K562 (cell line): ENCODE measurements at regions not wholly inside any gene's neighbourhood (a gene's known extent, or its start where the extent isn't known, plus 50 kb on each side); places are given as distances from the start of the nearest gene placed in this dataset.

Experiments
- ATAC-seq: fragments of 200-7000 bp; cut with Tn5 transposase; 3 replicates; pipeline ENCODE4 v1.9.1; 2020; ENCODE audit warnings: moderate library complexity
- BruUV-seq: library from RNA; stranded (reverse); fragments of 400-500 nt; replicated peaks from 2 replicates; lab custom pipeline; 2021; lab: Mats Ljungman, UMichigan
- CTCF ChIA-PET: fragments of 300-600 bp; formaldehyde crosslinking; extraction: SDS; loops from one replicate; lab custom pipeline; 2021; ENCODE audit warnings: low intra/inter-chr PET ratio; lab: Yijun Ruan, JAX
- POLR2A ChIA-PET: fragments of 300-600, 350-650 bp; sonication (Branson Sonifier 250); formaldehyde crosslinking; extraction: SDS; loops from one replicate; lab custom pipeline; 2021; ENCODE audit warnings: antibody characterized with exemption, inconsistent platforms; lab: Yijun Ruan, JAX
- DNase-seq, 4 experiments: peaks; one replicate each; pipeline versions ENCODE4 v3.0.0 to v3.0.0-alpha.2; 2011 to 2018; ENCODE audit warnings: low spot score in 3 of 4, mixed read lengths in 3 of 4; ENCODE audit errors: extremely low read depth in 1 of 4
- FAIRE-seq: peaks from 2 replicates; lab custom pipeline; 2011; peaks lifted over from hg19 to GRCh38; lab: Jason Lieb, UNC
- H2AFZ ChIP-seq: 2 replicates; pipeline ENCODE4 v1.6.0; 2011; ENCODE audit warnings: low read depth, low read length, control low read depth, inconsistent platforms
- H3K27ac ChIP-seq: fragments of 200-600 bp; 3 replicates; pipeline ENCODE4 v1.8.0; 2011; ENCODE audit warnings: low read depth, mild to moderate bottlenecking, control low read depth, inconsistent platforms, low read length, moderate library complexity, mixed read lengths; ENCODE audit errors: extremely low read depth
- H3K27me3 ChIP-seq, 2 experiments: fragments of 300-600 bp in 1 of 2; 2 replicates in 1 of 2; 3 replicates in 1 of 2; pipeline versions ENCODE4 v1.6.0 to v1.8.0; 2011; ENCODE audit warnings: inconsistent platforms in 2 of 2, low read length in 2 of 2, mild to moderate bottlenecking in 1 of 2, mixed read lengths in 1 of 2, moderate library complexity in 1 of 2; ENCODE audit not compliant: control insufficient read depth in 2 of 2, insufficient read depth in 2 of 2
- H3K36me3 ChIP-seq: fragments of 300-600 bp; 3 replicates; pipeline ENCODE4 v1.8.0; 2011; ENCODE audit warnings: mild to moderate bottlenecking, low read length, inconsistent platforms; ENCODE audit not compliant: control insufficient read depth, insufficient read depth
- H3K4me1 ChIP-seq, 2 experiments: fragments of 200-600 bp in 1 of 2; replicated peaks in 1 of 2; 2 replicates in 1 of 2; 3 replicates in 1 of 2; pipeline versions ENCODE4 v1.5.1 to v1.8.0; 2011; ENCODE audit warnings: inconsistent platforms in 2 of 2, low read length in 2 of 2, mild to moderate bottlenecking in 1 of 2, mixed read lengths in 1 of 2, moderate library complexity in 1 of 2; ENCODE audit not compliant: control insufficient read depth in 2 of 2, insufficient read depth in 2 of 2
- H3K4me2 ChIP-seq: 2 replicates; pipeline ENCODE4 v1.6.1; 2011; ENCODE audit warnings: low read length, control low read depth, inconsistent platforms, mixed read lengths; ENCODE audit not compliant: insufficient read depth
- H3K4me3 ChIP-seq: fragments of 200-600 bp; sonication (generic), shearing (Covaris generic); 2 replicates; pipeline ENCODE4 v1.5.1; 2016; ENCODE audit warnings: control low read depth, inconsistent platforms
- H3K79me2 ChIP-seq: fragments of 200-600 bp; 3 replicates; pipeline ENCODE4 v1.8.0; 2011; ENCODE audit warnings: low read length, inconsistent platforms; ENCODE audit not compliant: control insufficient read depth, insufficient read depth
- H3K9ac ChIP-seq, 2 experiments: 2 replicates each; pipeline versions ENCODE4 v1.6.0 to v1.6.1; 2011; ENCODE audit warnings: low read depth in 2 of 2, low read length in 2 of 2, control low read depth in 1 of 2, inconsistent platforms in 1 of 2, mild to moderate bottlenecking in 1 of 2, mixed read lengths in 1 of 2; ENCODE audit not compliant: insufficient read depth in 1 of 2
- H3K9me1 ChIP-seq: one replicate; pipeline ENCODE4 v1.6.0; 2011; ENCODE audit warnings: inconsistent platforms, mild to moderate bottlenecking, low read length, moderate library complexity; ENCODE audit not compliant: control insufficient read depth, insufficient read depth
- H3K9me3 ChIP-seq: replicated peaks from 2 replicates; pipeline ENCODE4 v1.5.1; 2011; ENCODE audit warnings: low read depth, low read length, inconsistent platforms; ENCODE audit not compliant: control insufficient read depth, insufficient read depth
- H4K20me1 ChIP-seq: replicated peaks from 2 replicates; pipeline ENCODE4 v1.6.1; 2011; ENCODE audit warnings: low read length, inconsistent platforms, mixed read lengths; ENCODE audit not compliant: control insufficient read depth, insufficient read depth
- ARNT ChIP-seq, 2 experiments: fragments of 450-650 bp; IDR thresholded peaks; 2 replicates each; pipeline ENCODE4 v1.6.1; 2016; ENCODE audit warnings: mild to moderate bottlenecking in 1 of 2
- CEBPG ChIP-seq, 3 experiments: fragments of 200-800 bp in 1 of 3; sonication (Bioruptor generic) in 1 of 3; sonication (generic) in 1 of 3; formaldehyde crosslinking in 1 of 3; IDR thresholded peaks in 2 of 3; conservative IDR thresholded peaks in 1 of 3; 2 replicates each; pipeline versions ENCODE4 v1.6.1 to v1.8.0; 2016 to 2022; ENCODE audit warnings: missing compliant biosample characterization in 2 of 3, missing genetic modification characterization in 2 of 3, mild to moderate bottlenecking in 1 of 3, missing genetic modification reagents in 1 of 3
- CHCHD3 ChIP-seq: fragments of 250-450 bp; sonication (Bioruptor Pico); IDR thresholded peaks from 2 replicates; pipeline ENCODE4 v2.1.2; 2022; ENCODE audit warnings: mild to moderate bottlenecking
- FOXK1 ChIP-seq: sonication (generic); formaldehyde crosslinking; IDR thresholded peaks from 2 replicates; pipeline ENCODE4 v1.8.0; 2022; ENCODE audit warnings: missing genetic modification reagents, mild to moderate bottlenecking, borderline replicate concordance
- HNRNPUL1 ChIP-seq: fragments of 200-400 bp; formaldehyde crosslinking; IDR thresholded peaks from 2 replicates; pipeline ENCODE4 v1.6.1; 2017; ENCODE audit warnings: low read length
- KDM5B ChIP-seq: fragments of 200-600 bp; sonication (generic); IDR thresholded peaks from 2 replicates; pipeline ENCODE4 v1.6.1; 2012; ENCODE audit warnings: low read depth, mild to moderate bottlenecking, moderate library complexity, low read length, control low read depth, inconsistent platforms; ENCODE audit not compliant: insufficient replicate concordance
- MTA3 ChIP-seq: fragments of 450-650 bp; formaldehyde crosslinking; IDR thresholded peaks from 2 replicates; pipeline ENCODE4 v1.6.1; 2017; ENCODE audit warnings: mild to moderate bottlenecking, borderline replicate concordance
- SLC30A9 ChIP-seq: fragments of 250-450 bp; sonication (Bioruptor Pico); IDR thresholded peaks from 2 replicates; pipeline ENCODE4 v1.8.0; 2022; ENCODE audit warnings: mild to moderate bottlenecking, moderate library complexity
- ZNF431 ChIP-seq: sonication (generic); formaldehyde crosslinking; IDR thresholded peaks from 2 replicates; pipeline ENCODE4 v1.8.0; 2022; ENCODE audit warnings: mild to moderate bottlenecking, missing genetic modification reagents
- ZNF778 ChIP-seq: fragments of 450-650 bp; formaldehyde crosslinking; IDR thresholded peaks from 2 replicates; pipeline ENCODE4 v1.4.0; 2020; ENCODE audit warnings: mild to moderate bottlenecking, moderate library complexity
- ZNF785 ChIP-seq: fragments of 250-450 bp; sonication (Bioruptor Pico); IDR thresholded peaks from 2 replicates; pipeline ENCODE4 v1.4.0; 2020; ENCODE audit warnings: mild to moderate bottlenecking
- WGBS: fragments of 100-300 bp; shearing (Covaris generic); methylation state at CpG from one replicate; pipeline ENCODE4 v1.1.6; 2016; ENCODE audit warnings: low coverage, mixed read lengths; ENCODE audit not compliant: insufficient coverage; ENCODE audit errors: missing lambda C conversion rate; 5-methylcytosine and 5-hydroxymethylcytosine counted together
- in situ Hi-C: fragments of 300-500 bp; cut with MboI; formaldehyde crosslinking; loops from 4 replicates; pipeline ENCODE4 v1.15.0; 2018; ENCODE audit warnings: inconsistent platforms, mixed read lengths
- intact Hi-C: fragments of 100-400 bp; cut with micrococcal nuclease; formaldehyde crosslinking; loops from 2 replicates; pipeline ENCODE4 v1.14.2; 2022
- TF ChIP-seq, protein P1 (sequence below), 2 experiments: fragments of 450-650 bp in 1 of 2; IDR thresholded peaks; 2 replicates each; pipeline ENCODE4 v1.6.1; 2011 to 2017; ENCODE audit warnings: low read depth in 2 of 2, antibody characterized with exemption in 1 of 2, borderline replicate concordance in 1 of 2, low read length in 1 of 2, mild to moderate bottlenecking in 1 of 2, mixed read lengths in 1 of 2; ENCODE audit not compliant: control insufficient read depth in 1 of 2
- TF ChIP-seq, protein P2 (sequence below): fragments of 250-450 bp; sonication (Bioruptor Pico); IDR thresholded peaks from 2 replicates; pipeline ENCODE4 v1.4.0; 2020; ENCODE audit warnings: mild to moderate bottlenecking, moderate library complexity, borderline replicate concordance
- TF ChIP-seq, protein P3 (sequence below): fragments of 450-650 bp; formaldehyde crosslinking; conservative IDR thresholded peaks from 2 replicates; pipeline ENCODE4 v1.4.0; 2022; ENCODE audit warnings: mild to moderate bottlenecking, missing genetic modification characterization

DNA sequence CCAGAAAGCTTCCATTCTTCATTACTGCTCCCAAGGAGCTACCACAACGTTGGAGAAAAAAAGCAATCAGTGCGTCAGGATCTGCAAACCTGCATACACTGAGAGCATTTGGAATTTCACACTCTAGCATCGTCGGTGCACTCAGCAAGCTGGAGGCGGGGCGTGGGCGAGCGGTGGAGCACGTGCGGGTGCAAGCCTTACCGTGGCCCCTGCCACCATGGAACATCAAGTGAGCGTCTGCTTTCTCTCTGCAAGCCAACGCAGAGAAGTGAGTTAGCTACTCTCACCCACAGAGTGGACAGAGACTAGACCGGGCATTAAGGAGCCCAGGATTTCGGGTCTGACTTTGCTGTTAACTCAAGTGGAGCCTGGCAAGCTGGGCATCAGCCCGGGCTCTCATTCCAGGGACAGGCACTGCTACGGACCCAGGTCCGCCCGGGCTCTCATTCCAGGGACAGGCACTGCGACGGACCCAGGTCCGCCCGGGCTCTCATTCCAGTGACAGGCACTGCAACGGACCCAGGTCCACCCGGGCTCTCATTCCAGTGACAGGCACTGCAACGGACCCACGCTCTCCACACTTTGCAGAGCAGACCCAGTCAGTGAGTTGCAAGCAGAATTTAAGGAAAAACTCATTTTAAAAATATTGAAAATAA is 124.1 kb upstream of the SPACA7 start:
- H3K9ac ChIP-seq, result no peak overlapping the region
- H3K9me1 ChIP-seq, result no peaks in the 10 kb centered on the region
- FAIRE-seq (no peak), ATAC-seq (no peak), DNase-seq (no peak)
- H2AFZ ChIP-seq, result no peak overlapping the region
- ChIA-PET POLR2A (no interaction called here), CTCF (no interaction called here)
- intact Hi-C loops (no loop called here), in situ Hi-C loops (no loop called here)
- no peak overlapping the region for H3K4me2 ChIP-seq
- no peaks in the 10 kb centered on the region for H3K9me3 ChIP-seq
- no peaks in the 10 kb centered on the region for H3K36me3 ChIP-seq
- no peaks in the 10 kb centered on the region for H4K20me1 ChIP-seq
- H3K4me1 ChIP-seq, result no peaks in the 10 kb centered on the region
- H3K79me2 ChIP-seq, result no peaks in the 10 kb centered on the region
- BruUV-seq, result no TSS peak
- no peak overlapping the region for H3K27ac ChIP-seq
- H3K27me3 ChIP-seq, result peaks cover 3 to 69% of the 10 kb centered on the region in 2 experiments; a peak in 3 of 5 replicates
- H3K4me3 ChIP-seq, result no peak overlapping the region
- under 1% methylated on average over 18 of the region's 27 CpGs for WGBS
- TF ChIP-seq ZNF778 (CRISPR knock-in tag) (no peak), ZNF431 (CRISPR knock-in tag) (no peak), HNRNPUL1 (no peak), CHCHD3 (CRISPR knock-in tag) (no peak), ZNF785 (CRISPR knock-in tag) (no peak), ARNT (IDR thresholded peaks at IDR 0.05) (no peak), KDM5B (no peak), CEBPG (CRISPR knock-in tag; IDR thresholded peaks at IDR 0.05) (no peak), CEBPG (tag; conservative IDR thresholded peaks at IDR 0.05 in 1 of 2, IDR thresholded peaks at IDR 0.05 in 1 of 2) (no peak), FOXK1 (no peak), MTA3 (no peak), SLC30A9 (CRISPR knock-in tag) (no peak)
- TF ChIP-seq, protein P1, sequence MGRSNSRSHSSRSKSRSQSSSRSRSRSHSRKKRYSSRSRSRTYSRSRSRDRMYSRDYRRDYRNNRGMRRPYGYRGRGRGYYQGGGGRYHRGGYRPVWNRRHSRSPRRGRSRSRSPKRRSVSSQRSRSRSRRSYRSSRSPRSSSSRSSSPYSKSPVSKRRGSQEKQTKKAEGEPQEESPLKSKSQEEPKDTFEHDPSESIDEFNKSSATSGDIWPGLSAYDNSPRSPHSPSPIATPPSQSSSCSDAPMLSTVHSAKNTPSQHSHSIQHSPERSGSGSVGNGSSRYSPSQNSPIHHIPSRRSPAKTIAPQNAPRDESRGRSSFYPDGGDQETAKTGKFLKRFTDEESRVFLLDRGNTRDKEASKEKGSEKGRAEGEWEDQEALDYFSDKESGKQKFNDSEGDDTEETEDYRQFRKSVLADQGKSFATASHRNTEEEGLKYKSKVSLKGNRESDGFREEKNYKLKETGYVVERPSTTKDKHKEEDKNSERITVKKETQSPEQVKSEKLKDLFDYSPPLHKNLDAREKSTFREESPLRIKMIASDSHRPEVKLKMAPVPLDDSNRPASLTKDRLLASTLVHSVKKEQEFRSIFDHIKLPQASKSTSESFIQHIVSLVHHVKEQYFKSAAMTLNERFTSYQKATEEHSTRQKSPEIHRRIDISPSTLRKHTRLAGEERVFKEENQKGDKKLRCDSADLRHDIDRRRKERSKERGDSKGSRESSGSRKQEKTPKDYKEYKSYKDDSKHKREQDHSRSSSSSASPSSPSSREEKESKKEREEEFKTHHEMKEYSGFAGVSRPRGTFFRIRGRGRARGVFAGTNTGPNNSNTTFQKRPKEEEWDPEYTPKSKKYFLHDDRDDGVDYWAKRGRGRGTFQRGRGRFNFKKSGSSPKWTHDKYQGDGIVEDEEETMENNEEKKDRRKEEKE (IDR thresholded peaks at IDR 0.05; ENCODE audit: borderline replicate concordance in 1 of 2, control insufficient read depth in 1 of 2, low read depth in 2 of 2, low read length in 1 of 2), result no peak
- TF ChIP-seq, protein P2, sequence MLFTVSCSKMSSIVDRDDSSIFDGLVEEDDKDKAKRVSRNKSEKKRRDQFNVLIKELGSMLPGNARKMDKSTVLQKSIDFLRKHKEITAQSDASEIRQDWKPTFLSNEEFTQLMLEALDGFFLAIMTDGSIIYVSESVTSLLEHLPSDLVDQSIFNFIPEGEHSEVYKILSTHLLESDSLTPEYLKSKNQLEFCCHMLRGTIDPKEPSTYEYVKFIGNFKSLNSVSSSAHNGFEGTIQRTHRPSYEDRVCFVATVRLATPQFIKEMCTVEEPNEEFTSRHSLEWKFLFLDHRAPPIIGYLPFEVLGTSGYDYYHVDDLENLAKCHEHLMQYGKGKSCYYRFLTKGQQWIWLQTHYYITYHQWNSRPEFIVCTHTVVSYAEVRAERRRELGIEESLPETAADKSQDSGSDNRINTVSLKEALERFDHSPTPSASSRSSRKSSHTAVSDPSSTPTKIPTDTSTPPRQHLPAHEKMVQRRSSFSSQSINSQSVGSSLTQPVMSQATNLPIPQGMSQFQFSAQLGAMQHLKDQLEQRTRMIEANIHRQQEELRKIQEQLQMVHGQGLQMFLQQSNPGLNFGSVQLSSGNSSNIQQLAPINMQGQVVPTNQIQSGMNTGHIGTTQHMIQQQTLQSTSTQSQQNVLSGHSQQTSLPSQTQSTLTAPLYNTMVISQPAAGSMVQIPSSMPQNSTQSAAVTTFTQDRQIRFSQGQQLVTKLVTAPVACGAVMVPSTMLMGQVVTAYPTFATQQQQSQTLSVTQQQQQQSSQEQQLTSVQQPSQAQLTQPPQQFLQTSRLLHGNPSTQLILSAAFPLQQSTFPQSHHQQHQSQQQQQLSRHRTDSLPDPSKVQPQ (CRISPR knock-in tag), result no peak
- TF ChIP-seq, protein P3, sequence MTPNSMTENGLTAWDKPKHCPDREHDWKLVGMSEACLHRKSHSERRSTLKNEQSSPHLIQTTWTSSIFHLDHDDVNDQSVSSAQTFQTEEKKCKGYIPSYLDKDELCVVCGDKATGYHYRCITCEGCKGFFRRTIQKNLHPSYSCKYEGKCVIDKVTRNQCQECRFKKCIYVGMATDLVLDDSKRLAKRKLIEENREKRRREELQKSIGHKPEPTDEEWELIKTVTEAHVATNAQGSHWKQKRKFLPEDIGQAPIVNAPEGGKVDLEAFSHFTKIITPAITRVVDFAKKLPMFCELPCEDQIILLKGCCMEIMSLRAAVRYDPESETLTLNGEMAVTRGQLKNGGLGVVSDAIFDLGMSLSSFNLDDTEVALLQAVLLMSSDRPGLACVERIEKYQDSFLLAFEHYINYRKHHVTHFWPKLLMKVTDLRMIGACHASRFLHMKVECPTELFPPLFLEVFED (CRISPR knock-in tag), result no peak
